ENCODE measurements at regions not wholly inside any gene's neighbourhood (a gene's known extent, or its start where the extent isn't known, plus 50 kb on each side); places are given as distances from the start of the nearest gene placed in this dataset.

DNA sequence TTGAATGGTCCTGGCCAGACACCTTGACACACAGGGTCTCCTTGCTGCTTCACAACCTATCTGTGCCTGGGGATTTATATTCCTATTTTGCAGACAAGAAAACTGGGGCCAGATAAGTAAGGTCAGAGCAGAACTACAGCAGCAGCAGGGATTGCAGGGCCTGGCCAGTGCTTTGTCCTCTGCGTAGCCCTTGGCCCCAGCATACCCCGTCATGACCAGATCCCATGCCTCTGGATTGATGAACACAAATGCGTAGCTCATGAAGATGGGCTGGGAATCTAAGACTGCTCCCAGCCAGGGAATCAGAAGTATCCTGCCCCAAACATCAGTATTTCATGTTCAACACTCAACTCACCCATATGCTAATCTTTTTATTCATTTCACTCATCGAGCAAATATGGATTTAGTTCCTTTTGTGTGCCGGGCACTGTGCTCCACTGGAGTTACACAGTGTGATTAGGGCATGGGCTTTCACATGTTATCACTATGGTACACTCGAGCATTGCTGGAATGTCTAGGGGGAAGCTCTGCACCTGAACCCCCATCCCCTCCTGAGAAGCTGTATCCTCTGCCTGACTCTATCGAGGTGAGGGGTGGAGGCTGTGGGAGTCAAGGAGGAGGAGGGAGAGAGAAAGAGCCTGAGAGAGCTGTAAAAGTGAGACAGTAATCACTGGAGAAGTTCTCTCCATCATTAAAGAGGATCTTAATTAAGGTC, 143.3 kb downstream of the CYP26B1 start:
- DNase-seq, result no peak

DNA sequence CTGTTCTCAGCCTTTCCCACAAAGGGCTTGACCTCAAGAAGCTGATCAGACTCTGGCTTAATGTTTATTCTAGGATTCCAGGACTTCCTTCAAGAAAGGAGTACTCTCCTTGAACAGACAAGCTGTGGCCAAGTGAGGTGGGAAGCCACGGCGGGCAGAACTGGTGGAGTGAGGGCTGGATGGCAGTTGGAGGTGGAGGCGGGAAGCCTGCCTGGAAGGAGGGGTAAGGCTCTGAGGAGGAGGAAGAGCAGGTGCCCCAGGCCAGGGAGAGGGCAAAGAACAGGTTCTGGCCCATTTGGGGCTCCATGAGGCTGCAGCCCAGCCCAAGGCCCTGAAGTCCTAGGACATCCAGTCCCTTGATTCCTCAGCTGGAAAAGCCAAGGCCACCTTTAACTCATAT, 143.9 kb downstream of the CYP26B1 start:
- no peak for DNase-seq

GRCh38 chr2:72003124-72003523, 144.5 kb downstream of the CYP26B1 start:
- DNase-seq, result no peak

GRCh38 chr2:72001937-72002690, 145.5 kb downstream of the CYP26B1 start:
- no peak for DNase-seq

GRCh38 chr2:72000110-72000509, 147.6 kb downstream of the CYP26B1 start:
- no peak for DNase-seq

DNA sequence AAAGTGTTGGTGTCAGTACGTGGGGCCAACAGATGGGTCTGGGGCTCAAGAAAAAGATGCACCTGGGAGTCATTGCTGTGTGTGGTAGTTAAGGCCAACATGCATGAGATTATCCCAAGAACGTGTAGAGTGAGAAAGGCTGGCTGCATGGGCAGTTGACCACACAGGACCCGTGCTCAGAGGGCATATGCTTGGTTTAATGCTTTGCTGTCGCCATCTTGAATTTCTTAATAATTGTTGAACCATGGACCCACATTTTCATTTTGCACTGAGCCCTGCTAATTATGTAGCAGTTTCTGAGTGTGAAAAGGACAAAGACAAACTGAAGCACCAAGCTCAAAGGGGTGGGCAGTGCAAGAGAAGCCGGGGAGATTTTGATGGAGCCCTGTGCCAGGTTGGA, 148.1 kb downstream of the CYP26B1 start:
- DNase-seq, result no peak

GRCh38 chr2:71997843-71998242, 149.8 kb downstream of the CYP26B1 start:
- DNase-seq, result no peak

DNA sequence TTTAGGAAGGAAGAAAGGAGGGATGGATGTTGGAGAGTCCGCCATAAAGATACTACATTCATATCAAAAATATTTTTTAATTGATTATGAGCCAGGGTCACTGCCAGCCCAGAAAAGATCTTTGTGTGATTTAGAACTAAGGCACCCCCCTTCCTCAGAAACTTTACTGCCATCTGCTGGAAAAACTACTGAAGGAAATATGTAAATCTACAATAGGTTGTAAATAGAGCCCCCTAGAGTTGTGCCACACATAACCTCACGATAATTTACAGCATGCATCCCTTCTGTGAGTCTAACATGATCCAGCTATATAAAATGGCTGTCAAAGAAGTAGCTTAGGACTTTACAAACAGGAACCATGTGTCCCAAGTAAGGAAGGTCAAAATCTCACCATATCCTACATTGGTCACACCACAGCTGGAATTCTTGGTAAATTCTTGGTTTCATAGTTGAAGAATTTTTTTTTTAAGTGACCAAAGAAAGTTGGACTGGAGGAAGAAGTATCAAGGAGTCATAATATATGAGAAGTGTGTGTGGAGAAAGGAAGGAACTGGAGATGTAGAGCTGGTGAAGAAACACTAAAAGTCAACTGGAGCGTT, 152.5 kb downstream of the CYP26B1 start:
- DNase-seq, result no peak

- no peak for DNase-seq
Measured at GRCh38 chr2:71992036-71992435, 155.6 kb downstream of the CYP26B1 start.

GRCh38 chr2:71991397-71991796, 156.3 kb downstream of the CYP26B1 start:
- no peak for DNase-seq

GRCh38 chr2:71990826-71991225, 156.8 kb downstream of the CYP26B1 start:
- no peak for DNase-seq

DNA sequence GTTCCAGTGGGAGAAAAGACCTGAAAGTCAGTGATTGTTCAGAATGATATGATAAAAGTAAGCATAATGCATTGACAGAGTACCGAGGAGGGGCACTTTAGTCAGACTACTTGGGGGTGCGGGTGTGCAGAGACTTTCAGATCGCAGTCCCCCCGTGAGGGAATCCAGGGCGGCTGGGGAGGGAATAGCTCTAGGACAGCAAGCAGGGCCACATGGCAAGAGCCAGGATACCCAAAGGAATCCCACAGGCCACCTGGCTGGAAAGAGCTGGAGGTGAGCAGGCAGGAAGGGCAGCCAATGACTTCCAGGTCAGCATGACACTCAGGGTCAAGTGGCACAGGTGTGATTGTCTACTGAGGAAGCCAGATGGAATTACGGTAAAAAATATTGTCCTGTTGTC, 157.5 kb downstream of the CYP26B1 start:
- no peak for DNase-seq

DNA sequence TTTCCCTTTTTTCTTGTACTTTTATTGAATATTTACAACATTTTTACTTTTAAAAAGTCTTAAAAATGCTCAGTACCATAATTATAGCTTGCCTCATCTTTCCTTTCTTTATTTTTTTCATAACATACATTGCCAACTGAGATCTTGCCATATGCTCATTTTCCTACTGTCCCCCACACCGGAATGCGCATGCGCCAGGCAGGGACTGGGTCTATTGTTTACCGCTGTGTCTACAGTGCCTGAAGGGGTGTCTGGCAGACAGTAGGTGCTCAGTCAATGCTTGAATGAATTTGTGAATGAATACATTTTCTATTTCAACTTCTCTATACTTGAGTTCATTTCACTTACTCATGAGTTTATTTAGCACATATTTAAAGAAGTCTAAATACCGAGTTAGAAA, 158.0 kb downstream of the CYP26B1 start:
- DNase-seq, result peak in 6 of 56 donors; percentile 4 to 14 (median 9)

DNA sequence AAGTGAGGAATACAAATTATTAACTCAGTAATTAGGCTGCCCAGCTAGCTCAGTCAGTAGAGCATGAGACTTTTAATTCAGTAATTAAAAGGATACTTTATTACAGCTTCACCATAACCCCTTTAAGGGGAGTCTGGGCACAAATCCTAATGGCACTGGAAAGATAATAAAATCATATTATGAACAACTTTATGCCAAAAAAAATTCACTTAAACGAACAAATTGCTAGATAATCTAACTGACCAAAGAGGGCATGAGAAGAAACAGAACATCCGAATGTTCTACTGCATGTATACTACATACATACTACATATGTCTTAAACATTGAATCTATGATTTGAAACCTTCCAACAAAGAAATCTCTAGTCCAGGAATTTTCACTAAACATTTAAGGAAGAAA, 159.5 kb downstream of the CYP26B1 start:
- DNase-seq, result no peak

- no peak for DNase-seq
Measured at GRCh38 chr2:71976685-71977084, 171.0 kb downstream of the CYP26B1 start.

GRCh38 chr2:71974846-71975245, 172.8 kb downstream of the CYP26B1 start:
- DNase-seq, result no peak

GRCh38 chr2:71971493-71971892, 176.2 kb downstream of the CYP26B1 start:
- DNase-seq, result no peak

DNA sequence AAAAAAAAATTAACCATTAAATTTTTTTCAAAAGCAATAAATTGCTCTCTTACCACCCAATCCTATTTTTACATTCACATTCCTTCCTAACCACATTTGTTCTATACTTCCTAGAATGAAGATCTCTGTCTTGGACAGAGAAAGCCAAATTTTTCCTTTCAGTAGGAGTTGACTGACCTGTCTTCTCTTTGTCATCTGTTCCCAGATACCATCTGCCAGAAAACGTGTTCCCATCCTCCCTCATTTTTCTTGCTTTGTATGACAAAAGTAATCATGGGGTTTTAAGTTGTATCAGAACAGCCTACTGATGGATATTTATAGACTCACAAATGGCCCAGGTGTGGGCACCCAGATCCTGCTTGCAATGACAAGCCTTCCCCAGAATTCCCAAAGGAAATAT, 182.1 kb downstream of the CYP26B1 start:
- DNase-seq, result no peak

DNA sequence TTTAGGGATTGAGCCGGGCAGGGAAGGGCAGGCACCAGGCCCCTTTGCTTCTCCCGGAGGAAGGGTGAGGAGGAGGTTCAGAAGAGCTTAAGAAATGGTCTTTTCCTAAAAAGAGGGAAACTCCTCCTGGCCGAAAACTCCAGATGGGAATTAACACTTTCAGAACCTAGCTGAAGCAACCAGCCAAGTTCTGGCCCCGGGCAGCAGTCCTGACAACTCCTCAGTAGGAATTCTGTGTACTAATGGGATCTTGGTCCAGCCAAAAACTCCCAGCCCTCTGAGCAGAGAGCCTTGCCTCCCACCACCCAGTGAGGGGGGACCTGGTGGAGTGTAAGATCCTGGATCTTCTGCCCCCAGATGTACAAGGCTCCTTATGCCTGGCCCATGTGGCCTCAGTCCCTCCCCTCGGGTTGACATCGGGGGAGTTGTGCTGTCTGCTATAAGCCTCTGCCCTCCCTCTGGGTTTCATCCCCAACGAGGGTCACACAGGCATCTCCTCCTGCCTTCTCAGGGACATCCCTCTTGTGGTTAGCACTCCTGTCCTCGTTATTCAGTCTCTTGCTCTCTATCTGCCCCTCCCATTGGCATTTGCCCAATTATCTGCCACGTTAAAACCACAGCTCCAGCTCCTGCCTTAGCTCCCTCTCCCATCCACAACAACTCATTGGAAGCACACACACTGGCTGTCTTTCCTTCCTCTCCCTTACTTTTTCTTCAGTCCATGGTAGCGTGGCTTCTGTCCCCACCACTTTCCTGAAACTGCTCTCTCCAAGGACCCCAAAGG, 184.6 kb downstream of the CYP26B1 start:
- no peak for DNase-seq

GRCh38 chr2:71962350-71962749, 185.3 kb downstream of the CYP26B1 start:
- DNase-seq, result no peak

DNA sequence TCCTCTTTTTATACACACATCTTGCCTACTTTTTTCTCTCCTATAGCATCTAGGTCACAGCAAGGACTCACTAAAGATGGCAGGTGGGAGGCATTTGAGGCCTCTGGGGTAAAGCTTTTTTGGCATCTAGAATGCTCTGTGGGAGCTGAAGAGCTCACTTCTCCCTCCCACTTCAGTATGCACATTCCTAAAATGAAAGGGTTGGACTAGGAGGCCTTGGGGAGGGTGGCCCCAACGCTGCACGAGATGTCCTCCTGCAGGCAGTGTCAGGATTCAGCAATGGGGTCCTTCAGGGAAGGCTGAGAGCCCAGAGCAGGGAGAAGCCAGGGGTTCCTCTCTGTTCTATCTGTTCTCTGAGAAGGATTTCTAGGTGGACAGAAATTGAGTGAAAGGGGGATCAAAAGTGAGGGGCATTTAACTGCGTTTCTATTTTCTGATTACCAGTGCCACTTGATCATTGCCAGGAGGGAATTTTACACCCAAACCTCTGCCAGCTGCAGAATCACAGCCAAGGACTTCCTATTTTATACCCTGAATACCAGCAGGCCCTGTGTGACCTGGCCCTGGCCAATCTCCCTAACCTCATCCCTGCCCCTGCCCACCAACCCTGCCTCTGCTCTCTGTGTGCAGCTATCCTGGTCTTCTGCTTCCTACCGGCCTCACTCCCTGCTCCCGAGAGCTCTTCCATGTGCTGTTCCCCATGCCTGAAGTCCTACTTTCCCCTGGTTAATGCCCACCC, 186.2 kb downstream of the CYP26B1 start:
- DNase-seq, result no peak

Measured in amygdala (tissue), 56 donors.